ENCODE measurements at regions not wholly inside any gene's neighbourhood (a gene's known extent, or its start where the extent isn't known, plus 50 kb on each side); places are given as distances from the start of the nearest gene placed in this dataset.

DNA sequence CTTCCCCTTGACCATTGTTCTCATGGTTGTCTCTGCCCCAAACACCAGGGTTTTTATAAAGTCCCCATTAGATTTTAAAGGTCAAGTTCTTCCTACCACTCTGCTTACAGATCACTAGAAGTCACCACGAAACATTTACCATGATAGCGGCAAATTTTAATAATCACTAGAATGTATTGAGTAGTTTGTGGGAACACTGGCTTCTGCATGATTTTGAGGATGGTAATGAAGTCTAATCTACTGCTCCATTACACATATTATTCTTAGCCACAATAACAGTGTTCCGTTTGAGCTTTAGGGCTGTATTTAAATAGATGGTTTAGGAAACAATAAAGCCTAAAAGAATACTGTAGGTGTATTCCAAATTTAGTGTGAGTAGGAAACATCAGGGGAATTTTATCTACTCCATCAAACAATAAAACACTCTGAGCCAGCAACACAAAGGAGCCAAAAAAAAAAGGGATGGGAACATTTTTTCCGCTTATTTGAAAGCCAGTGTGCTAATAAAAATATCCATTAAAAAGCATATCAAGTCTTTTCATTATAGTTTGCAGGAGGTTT, 49.7 kb downstream of the KLF12 start:
- DNase-seq: no peak

DNA sequence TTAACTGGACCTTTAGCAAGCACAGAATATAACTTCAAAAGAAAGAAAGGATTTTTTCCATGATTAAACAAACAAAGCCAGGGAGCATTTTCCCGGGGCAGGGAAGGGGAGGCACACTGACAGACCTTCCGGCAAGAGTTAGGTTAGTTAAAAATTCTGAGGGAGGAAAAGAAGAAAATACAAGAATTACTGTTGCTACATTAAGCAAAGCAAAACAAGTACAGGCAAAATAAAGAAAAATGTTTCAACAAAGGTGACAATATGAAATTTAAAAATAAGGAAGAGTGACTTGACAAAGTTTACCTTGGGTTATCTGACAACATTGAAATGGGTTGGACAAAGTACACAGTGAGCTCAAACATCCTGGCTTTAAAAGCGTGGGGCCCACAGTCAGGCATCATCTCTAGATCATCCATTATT, 51.5 kb downstream of the KLF12 start:
- no peak for DNase-seq

DNA sequence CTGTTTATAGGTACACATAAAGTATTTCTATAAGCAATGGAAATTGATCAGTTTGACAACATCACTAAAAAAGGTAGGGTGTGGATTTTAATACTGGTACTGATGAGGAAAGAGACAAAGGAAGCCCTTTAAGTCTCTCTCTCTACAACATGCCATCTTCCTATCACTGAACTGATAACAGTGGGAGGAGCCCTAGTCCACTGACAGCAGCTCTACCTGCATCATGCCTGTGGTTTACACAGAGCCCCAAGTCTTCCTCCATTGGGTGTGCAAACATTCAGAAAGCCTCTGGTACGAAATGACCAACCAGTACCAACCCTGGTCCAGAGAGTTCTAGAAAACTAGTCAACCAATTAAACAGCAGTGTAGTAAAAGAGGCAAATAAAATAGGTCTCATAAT, 53.4 kb downstream of the KLF12 start:
- no peak for DNase-seq

DNA sequence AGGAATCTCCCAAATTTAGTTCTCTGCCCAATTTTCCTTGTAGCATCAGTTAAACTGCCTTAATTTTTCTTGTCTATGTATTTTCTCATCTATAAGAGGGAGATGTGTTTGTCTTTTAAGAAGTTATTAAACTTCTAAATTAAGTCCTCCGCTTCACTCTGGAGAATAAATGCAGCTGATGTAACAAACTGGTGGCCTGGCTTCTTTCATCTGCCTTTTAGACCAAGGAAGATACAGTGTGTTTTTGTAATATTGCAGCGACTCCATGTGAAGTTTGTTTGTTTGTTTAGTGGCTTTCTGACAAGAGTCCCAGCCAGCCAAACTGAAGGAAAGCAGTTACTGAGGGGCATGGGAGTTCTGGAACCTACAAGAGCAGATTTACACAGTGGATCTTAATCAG, 56.4 kb downstream of the KLF12 start:
- DNase-seq: no peak

DNA sequence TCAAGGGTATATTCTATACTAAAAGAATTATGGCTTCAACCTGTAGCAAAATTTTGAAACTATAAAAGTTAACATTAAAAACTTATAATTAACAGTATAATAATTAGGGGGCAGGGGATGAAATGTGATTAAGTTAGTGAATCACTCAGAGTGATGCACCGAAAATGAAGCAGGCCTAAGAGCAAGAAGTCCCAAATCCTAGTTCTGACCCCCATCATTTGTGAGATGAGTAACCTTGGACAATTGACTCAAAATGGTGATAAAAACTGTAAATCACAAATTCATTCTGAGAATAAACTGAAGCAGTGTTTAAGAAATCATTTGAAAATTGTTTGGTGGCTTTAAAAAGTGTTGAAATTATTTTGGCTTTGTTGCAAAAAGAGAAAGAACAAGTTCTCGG, 56.8 kb downstream of the KLF12 start:
- DNase-seq: no peak

DNA sequence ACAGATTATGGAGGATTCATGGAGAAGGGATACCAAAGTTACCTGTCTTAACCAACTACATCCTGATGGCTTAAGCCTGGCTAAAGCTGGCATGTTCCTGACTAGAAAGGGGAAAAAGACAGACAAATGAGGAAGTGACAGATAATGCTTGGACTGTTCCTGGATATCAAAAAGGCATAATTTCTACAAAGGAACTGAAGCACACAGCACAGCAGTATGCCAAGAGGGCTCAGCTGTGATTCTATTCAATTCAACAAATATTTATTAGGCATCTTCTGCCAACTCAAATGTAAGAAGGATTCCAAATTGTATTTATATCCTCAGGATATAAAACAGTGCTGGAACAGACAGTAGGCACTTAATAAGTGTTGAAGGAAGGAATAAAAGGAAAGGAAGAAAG, 59.5 kb downstream of the KLF12 start:
- DNase-seq: no peak

DNA sequence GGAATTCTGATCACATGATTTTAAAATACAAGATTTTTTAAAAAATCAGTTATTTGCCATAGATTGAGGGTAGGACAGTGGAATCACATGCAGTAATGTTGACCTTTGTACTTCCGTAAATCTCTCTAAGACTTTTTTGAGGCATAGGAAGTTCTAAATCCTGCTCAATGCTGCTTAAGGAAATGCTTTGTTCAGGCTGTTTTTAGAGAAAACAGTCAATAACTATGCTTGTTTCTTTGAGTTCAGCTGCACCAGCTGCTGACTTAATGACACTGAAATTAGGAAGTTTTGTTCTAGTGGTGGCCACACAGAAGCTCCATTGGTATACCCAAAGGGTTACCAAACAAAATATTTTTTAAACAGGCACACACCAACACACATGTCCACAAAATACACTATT, 60.9 kb downstream of the KLF12 start:
- DNase-seq: no peak

DNA sequence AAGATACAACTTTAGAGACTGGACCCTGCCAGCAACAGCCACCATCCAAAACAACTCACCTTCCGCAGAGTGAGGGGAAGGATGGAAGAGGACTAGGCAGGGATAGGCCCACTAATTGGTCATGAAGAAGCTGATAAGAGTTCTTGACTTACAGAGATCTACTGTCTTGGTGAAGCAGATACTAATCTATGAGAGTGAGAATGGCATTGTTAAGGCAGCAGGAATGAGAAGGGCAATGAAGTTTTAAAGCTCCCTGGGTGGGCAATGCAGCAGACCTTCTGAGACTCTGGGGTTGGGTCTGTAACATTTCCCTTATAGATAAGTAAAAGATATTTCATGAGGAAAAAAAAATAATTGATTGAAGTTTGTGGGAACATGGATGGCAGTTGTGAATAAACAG, 63.7 kb downstream of the KLF12 start:
- no peak for DNase-seq

DNA sequence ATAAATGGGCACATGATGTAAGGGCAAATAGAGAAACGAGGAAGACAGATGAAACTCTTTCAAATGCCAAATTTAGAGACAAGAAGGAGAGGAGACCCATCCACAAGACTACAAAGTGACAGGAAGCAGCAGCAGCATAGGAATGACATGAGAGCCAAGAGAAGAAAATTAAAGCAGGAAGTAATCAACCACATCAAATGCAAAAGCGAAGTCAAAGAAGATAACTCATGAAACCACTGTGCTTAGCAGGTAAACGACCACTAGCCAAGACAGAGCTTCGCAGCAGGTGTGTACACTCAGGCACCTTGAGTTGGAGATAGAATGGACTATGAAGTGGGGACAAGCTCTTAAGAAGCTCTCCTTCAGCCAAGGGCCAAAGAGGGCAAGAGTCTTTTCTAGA, 64.1 kb downstream of the KLF12 start:
- DNase-seq: no peak

DNA sequence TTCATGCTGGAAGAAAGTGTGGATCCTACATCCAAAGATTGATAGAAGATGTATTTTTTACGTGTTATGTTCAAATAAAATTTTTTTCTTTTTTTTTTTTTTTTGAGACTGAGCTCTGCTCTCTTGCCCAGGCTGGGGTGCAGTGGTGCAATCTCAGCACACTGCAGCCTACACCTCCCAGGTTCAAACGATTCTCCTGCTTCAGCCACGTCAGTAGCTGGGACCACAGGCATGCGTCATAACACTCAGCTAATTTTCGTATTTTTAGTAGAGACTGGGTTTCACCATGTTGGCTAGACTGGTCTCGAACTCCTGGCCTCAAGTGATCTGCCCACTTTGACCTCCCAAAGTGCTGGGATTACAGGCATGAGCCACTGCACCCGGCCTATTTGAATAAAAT, 65.7 kb downstream of the KLF12 start:
- DNase-seq: no peak

DNA sequence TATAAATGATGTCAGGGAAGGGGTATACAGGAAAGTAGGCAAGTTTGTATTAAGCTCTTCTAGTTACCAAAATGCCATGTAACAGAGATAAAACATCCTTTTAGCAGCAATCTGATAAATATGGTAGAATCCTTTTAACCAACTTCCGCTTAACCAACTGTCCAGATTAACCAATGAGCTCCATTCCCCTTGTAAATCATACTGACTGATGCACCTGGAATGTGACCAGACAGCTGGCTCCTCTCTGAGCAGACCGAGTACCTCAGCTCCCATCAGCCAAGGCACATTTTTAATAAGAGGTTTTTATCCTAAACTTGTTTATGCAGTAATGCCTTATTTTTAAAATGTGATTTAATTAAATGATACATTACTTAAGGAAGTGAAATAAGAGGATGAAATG, 66.4 kb downstream of the KLF12 start:
- DNase-seq: no peak

DNA sequence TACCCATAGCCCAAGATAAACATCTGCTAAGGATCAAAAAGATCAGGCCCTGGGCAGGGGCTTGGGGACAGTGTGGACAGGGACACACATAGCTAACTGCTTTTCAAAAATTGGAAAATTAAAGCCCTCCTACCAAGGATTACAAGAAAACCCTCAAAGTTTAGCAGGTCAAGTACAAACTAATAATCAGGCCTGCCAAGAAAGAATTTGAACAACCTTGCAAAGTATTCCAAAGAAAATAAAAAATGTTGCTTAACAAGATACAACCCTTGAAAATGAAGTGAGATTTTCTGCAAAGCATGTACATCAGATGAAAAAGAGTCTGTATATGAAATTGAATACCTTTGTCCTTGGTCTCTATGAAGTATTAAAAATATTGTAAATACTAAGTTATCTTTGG, 67.3 kb downstream of the KLF12 start:
- DNase-seq: no peak

DNA sequence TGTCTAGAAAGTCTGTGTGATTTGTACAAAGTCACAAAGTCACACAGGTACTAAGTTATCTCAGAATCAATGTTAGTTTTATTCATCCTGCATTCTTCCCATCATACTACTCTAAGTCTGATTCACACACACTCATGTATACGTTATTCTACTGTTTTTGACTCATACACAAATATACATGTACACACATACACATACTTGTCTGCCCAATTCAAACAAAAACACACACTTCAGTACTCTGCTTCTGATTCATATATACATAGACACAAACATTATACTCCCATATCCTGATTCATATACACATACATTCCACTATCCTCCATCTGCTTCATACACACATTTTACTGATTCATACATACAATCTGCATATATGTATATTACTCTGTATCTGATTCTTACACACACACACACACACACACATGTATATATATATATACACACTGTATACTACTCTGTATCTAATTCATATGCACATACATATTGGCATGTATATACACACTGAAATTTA, 69.3 kb downstream of the KLF12 start:
- no peak for DNase-seq

DNA sequence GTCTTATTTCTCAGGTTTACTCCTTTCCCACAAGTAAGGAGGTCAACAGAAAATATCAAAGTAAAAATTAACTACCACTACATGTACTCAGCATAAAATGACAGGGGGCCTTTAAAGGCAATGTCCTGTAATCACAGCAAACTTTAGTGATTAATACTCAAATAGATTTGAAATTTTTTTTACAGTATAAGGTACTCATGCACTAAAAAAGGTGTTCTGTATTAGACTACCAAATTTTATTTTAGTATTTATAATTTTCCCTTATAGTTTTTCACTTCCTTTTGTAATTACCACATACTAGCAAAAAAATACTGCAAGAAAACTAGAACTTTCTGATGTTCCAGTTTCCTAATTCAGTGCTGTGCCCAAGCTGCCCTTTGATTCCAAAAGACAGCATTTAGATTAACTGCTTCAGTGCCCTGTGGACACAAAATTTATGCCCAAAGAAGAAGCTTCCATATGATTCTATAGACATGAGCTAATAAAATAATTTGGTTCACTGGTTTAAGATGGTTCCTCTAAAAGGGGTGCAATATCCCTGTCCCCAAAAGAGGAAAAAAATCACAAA, 70.6 kb downstream of the KLF12 start:
- DNase-seq: no peak

DNA sequence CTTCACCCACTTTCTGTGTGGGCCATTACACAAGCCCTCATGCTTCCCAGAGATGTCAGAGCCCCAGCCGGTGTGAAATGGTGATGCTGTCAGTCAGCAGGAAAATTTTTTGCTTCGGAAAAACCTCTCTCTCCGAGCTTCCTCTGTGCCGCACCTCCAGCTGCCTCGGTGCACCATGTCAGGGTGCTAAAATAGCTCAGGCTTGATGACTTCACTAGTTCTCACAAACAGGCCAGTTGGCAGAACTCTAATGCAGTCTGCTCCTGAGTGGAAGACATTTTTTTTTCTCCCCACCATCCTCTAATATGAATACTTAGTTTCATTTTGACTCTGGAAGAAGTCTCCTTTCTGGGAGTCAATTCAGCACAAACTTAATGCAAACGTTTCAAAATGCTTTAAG, 71.3 kb downstream of the KLF12 start:
- DNase-seq: peak; percentile 37

DNA sequence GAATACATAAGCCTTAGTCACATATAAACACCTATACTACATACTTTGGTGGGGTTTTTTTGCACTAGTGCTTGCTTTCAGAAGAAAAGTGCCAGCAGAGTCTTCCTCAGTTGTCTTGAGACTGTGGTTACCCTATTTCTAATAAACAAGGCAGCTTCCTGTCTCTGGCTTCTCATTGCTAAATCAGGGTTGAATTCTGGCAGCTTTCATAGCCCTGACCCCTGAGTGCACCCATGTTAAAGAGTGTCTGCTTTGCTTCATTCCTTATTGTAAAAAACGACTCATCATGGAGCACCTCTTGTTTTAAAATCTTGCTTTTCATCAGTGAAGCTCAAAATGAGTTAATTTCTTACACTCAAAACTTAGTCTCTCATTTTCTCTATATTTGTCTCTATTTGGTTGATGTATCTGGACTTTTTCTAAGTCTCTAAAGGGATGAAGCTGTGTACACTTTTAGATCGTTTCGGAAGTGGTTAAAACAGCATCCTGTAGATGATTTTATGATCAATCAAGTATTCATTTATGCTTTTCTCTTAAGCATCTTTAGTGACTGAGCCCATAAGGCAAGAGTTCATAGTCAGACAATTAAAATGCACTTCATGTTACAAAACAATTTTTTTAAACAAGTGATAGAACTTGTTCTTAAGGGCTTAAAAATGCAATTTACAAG, 72.1 kb downstream of the KLF12 start:
- DNase-seq: peak; percentile 12

DNA sequence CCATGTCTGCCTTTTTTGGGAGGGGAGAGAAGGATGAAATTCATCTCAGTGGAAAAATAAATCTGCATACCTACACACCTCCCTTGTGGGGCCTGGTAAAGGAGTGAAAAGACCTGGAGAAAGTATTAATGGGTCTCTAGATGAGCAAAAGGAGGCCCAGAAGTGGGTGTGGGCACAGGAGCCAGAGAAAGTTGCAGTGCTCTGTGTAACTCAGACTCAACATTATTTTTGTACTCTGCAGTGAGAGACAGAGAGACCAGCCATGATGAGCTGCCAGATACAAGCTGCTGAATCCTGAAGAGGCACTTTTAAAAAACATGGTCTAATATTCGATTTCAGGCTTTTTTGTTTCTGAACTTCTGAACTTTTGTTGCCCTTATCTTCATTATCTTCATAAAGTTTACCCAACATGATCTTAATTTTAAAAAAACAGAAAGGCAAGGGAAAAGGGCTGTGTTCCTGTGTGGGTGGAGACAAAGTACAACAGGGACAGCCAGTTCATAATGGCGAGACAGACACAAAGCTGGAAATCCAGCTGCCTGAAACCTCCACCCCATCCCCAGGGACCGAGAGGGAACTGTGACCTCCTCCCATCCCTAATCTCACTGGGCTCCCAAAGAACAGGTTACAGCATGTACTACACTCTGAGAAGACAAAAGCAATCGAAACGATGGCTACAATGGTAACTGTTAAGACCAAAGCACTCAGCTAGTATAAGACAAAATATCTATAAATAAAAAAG, 77.2 kb downstream of the KLF12 start:
- DNase-seq: no peak

DNA sequence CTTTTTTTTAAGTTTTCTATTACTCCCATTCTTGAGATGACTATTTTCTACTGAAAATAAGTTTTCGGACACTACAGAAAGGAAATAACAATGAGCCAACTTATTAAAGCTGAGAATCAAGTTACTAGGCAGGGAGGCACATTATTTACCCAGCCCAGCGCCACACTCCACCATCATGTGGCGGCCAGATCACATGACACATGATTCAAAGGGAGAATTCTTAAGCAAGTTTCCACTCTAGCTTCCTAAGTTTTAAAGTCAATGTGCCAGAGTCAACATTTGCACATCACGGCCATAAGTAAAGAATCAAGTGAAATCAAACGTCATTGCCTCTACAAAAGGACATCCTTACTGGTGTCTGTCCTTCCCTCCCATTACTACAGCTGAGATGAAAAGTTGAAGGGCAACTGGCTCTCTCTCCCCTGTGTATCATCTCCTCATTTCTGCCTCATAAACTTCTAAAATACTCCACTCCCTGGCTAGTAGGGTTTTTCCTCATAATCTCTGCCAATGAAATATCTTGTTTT, 81.7 kb downstream of the KLF12 start:
- peak; percentile 40 for DNase-seq

DNA sequence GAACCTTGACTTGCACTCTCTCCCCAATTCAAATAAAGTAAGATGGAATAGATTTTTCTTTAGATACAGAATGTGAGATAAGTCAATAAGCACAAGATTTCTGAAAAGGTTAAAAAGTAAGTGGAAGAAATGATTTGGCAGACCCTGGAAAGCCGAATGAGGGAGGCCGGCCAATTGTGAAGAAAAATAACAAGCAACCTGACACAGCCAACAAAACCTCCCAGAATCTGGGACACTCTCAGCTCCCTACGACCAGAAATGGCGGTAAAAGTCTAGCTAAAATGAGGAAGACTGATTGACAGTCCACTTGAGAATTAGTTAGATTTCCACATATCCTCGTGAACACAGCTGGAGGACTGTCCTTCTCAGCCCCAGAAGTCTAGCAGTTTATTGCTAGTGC, 85.4 kb downstream of the KLF12 start:
- no peak for DNase-seq

DNA sequence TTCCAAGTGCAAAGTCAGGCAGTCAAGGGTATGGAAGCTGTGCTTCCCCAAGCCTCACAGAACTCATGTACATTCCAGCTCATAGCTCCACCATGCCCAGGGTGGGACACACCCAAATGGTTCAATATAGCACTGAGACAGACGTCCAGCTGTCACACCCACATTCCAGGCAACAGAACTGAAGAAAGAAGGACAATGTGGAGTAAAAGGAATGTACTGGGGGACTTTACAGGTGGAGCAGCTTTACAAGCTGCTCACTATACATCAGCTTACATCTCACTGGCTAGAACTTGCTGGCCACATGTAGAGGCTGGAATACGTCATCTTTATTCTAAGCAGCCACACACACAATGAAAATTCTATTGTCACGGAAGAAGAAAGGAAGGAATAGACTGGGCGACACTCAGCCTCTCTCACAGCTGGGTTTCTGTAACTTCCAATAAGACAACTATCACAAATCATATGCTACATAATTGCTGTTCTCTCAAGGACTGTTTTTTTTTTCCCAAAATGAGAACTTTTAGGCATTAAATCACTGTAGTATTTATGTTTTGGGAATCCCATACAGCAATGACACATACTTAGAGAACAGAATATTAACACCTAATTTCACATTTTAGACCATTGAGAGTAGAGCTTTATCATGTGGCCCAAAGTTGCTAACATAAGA, 86.1 kb downstream of the KLF12 start:
- DNase-seq: no peak

DNA sequence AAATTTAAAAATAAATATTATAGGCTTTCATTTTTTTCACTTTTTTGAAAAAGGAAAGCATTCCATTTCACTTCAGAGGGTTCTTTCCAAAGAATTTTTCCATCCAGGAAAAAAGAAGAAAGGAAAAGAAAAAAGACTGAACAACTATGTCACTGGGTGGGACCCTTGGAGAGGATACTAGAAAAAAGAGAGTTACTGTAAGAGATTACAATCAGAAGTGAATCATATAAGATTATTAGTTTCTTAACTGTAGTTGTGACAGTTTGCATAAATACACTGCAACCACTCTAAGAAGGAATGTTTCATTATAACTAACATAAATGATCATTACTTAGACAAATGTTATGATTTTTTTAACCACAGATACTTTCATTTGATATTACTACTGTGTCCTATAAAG, 87.8 kb downstream of the KLF12 start:
- DNase-seq: no peak

DNA sequence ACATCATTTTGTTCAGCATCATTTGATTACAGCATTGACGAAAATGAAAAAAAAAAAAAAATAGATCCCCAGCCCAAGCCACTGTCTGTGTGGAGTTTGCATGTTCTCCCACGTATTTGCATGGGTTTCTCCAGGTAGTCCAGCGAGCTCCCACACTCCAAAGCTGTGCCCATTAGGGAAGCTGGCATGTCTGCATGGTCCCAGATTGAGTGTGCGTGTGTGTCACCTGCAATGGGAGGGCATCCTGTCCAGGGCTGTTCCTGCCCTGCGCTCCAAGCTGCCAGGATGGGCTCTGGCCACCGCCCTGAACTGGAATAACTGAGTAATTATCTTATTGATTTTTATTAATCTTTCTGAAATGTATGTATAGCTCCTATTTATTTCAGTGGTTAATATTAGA, 88.6 kb downstream of the KLF12 start:
- DNase-seq: no peak

DNA sequence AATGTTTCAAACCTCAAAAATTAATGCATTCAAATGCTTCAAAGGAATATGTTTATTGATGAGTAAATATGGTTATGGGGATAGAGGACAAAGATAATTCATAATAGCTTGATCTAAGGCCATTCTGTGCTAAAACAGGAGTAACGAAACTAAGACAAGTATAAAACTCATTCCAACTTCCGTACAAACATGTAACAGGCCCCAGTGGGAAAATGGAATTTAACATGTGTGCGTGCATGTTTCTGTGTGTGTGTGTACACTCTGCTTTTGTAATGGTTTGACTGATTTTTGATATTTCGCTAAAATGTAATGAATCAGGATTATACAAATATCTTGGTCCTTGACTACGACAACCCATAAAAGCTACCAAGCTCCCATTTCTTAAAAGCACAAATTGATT, 91.0 kb downstream of the KLF12 start:
- DNase-seq: no peak

Measured in activated naive CD4-positive, alpha-beta T cell treated with Interleukin-2 at 50 U/mL for 16 hours (primary cell).